Astrocyte (in vitro differentiated cells and primary cell): ENCODE measurements at regions not wholly inside any gene's neighbourhood (a gene's known extent, or its start where the extent isn't known, plus 50 kb on each side); places are given as distances from the start of the nearest gene placed in this dataset.

Experiments used
- DNase-seq: peaks from one replicate; pipeline ENCODE4 v3.0.0-alpha.2; 2010; ENCODE audit warnings: low read depth
- FAIRE-seq: peaks from 2 replicates; lab custom pipeline; 2011; peaks lifted over from hg19 to GRCh38; lab: Jason Lieb, UNC
- H2AFZ ChIP-seq: 2 replicates; pipeline ENCODE4 v1.6.0; 2012; ENCODE audit warnings: low read depth, low read length, inconsistent platforms
- H3K27ac ChIP-seq: 2 replicates; pipeline ENCODE4 v1.5.1; 2011; ENCODE audit warnings: low read depth, low read length, inconsistent platforms
- H3K27me3 ChIP-seq: 2 replicates; pipeline ENCODE4 v1.6.0; 2011; ENCODE audit warnings: low read length, inconsistent platforms; ENCODE audit not compliant: insufficient read depth
- H3K36me3 ChIP-seq: 2 replicates; pipeline ENCODE4 v1.5.1; 2011; ENCODE audit warnings: low read length, inconsistent platforms; ENCODE audit not compliant: insufficient read depth
- H3K4me1 ChIP-seq: 2 replicates; pipeline ENCODE4 v1.5.1; 2011; ENCODE audit warnings: low read length, inconsistent platforms; ENCODE audit not compliant: insufficient read depth
- H3K4me2 ChIP-seq: 2 replicates; pipeline ENCODE4 v1.6.0; 2012; ENCODE audit warnings: low read length, inconsistent platforms
- H3K4me3 ChIP-seq: 2 replicates; pipeline ENCODE4 v1.5.1; 2011; ENCODE audit warnings: low read depth, mild to moderate bottlenecking, low read length, inconsistent platforms; ENCODE audit not compliant: insufficient read depth
- H3K79me2 ChIP-seq: 2 replicates; pipeline ENCODE4 v1.6.0; 2012; ENCODE audit warnings: mild to moderate bottlenecking, low read length, inconsistent platforms; ENCODE audit not compliant: insufficient read depth
- H3K9ac ChIP-seq: 2 replicates; pipeline ENCODE4 v1.6.0; 2012; ENCODE audit warnings: mild to moderate bottlenecking, low read length, inconsistent platforms
- H3K9me3 ChIP-seq: 2 replicates; pipeline ENCODE4 v1.5.1; 2012; ENCODE audit warnings: low read depth, mild to moderate bottlenecking, low read length, inconsistent platforms; ENCODE audit not compliant: insufficient read depth
- H4K20me1 ChIP-seq: 2 replicates; pipeline ENCODE4 v1.6.0; 2012; ENCODE audit warnings: low read length, inconsistent platforms; ENCODE audit not compliant: insufficient read depth
- H3K27ac Mint-ChIP-seq: one replicate; pipeline ENCODE4 v1.8.0; 2021; ENCODE audit warnings: mild to moderate bottlenecking, mixed read lengths; ENCODE audit not compliant: unreplicated experiment
- H3K27me3 Mint-ChIP-seq: one replicate; pipeline ENCODE4 v1.8.0; 2021; ENCODE audit warnings: low read depth, mixed read lengths; ENCODE audit not compliant: unreplicated experiment
- H3K36me3 Mint-ChIP-seq: one replicate; pipeline ENCODE4 v1.8.0; 2021; ENCODE audit warnings: low read depth, mixed read lengths; ENCODE audit not compliant: unreplicated experiment
- H3K4me1 Mint-ChIP-seq: one replicate; pipeline ENCODE4 v1.8.0; 2021; ENCODE audit warnings: low read depth, mixed read lengths; ENCODE audit not compliant: unreplicated experiment
- H3K4me3 Mint-ChIP-seq: one replicate; pipeline ENCODE4 v1.8.0; 2021; ENCODE audit warnings: mild to moderate bottlenecking, moderate library complexity, mixed read lengths; ENCODE audit not compliant: unreplicated experiment
- H3K9me3 Mint-ChIP-seq: one replicate; pipeline ENCODE4 v1.8.0; 2021; ENCODE audit warnings: mild to moderate bottlenecking, mixed read lengths; ENCODE audit not compliant: unreplicated experiment
- CTCF ChIP-seq: IDR thresholded peaks from 2 replicates; pipeline ENCODE4 v1.5.1; 2011; ENCODE audit warnings: low read depth, mild to moderate bottlenecking, inconsistent platforms, low read length, moderate library complexity; ENCODE audit not compliant: insufficient read depth
- EZH2 ChIP-seq: IDR thresholded peaks from 2 replicates; pipeline ENCODE4 v1.6.1; 2012; ENCODE audit warnings: mild to moderate bottlenecking, low read length, inconsistent platforms; ENCODE audit not compliant: insufficient read depth

- H3K4me1 ChIP-seq = no peaks in the 10 kb centered on the region
- H3K4me2 ChIP-seq = no peak overlapping the region
- H3K9me3 ChIP-seq = no peaks in the 10 kb centered on the region
- H3K4me3 Mint-ChIP-seq = no peak overlapping the region
- H4K20me1 ChIP-seq = no peaks in the 10 kb centered on the region
- H3K27ac ChIP-seq = no peak overlapping the region
- H3K27ac Mint-ChIP-seq = no peak overlapping the region
- FAIRE-seq (no peak), DNase-seq (no peak)
- no peak for TF ChIP-seq CTCF
- TF ChIP-seq EZH2 = no peak
- no peaks in the 10 kb centered on the region for H3K79me2 ChIP-seq
- no peaks in the 10 kb centered on the region for H3K9me3 Mint-ChIP-seq
- H3K36me3 Mint-ChIP-seq = no peaks in the 10 kb centered on the region
- H3K27me3 ChIP-seq = peaks cover 2% of the 10 kb centered on the region
- H2AFZ ChIP-seq = no peak overlapping the region
- no peak overlapping the region for H3K4me3 ChIP-seq
- peaks cover 6% of the 10 kb centered on the region for H3K4me1 Mint-ChIP-seq
- H3K27me3 Mint-ChIP-seq = peaks cover 36% of the 10 kb centered on the region
- no peak overlapping the region for H3K9ac ChIP-seq
- H3K36me3 ChIP-seq = no peaks in the 10 kb centered on the region
Measured at GRCh38 chr15:97076011-97076410, 745.5 kb downstream of the NR2F2 start.

GRCh38 chr15:97077975-97078374 is 747.5 kb downstream of the NR2F2 start:
- Mint-ChIP-seq H3K4me3 (no peak overlapping the region), H3K9me3 (no peaks in the 10 kb centered on the region), H3K36me3 (no peaks in the 10 kb centered on the region), H3K4me1 (peaks cover 8% of the 10 kb centered on the region), H3K27me3 (peaks cover 47% of the 10 kb centered on the region), H3K27ac (no peak overlapping the region)
- H3K36me3 ChIP-seq = no peaks in the 10 kb centered on the region
- H3K4me1 ChIP-seq = no peaks in the 10 kb centered on the region
- no peak overlapping the region for H3K4me3 ChIP-seq
- no peaks in the 10 kb centered on the region for H3K79me2 ChIP-seq
- H3K4me2 ChIP-seq = no peak overlapping the region
- H3K9me3 ChIP-seq = no peaks in the 10 kb centered on the region
- no peak for DNase-seq
- H3K27ac ChIP-seq = no peak overlapping the region
- no peaks in the 10 kb centered on the region for H4K20me1 ChIP-seq
- TF ChIP-seq CTCF (no peak), EZH2 (no peak)
- peaks cover 5% of the 10 kb centered on the region for H3K27me3 ChIP-seq
- H2AFZ ChIP-seq = no peak overlapping the region
- no peak overlapping the region for H3K9ac ChIP-seq
- no peak for FAIRE-seq

- no peaks in the 10 kb centered on the region for H3K4me1 ChIP-seq
- no peak overlapping the region for H3K4me2 ChIP-seq
- peaks cover 5% of the 10 kb centered on the region for H3K27me3 ChIP-seq
- H3K9me3 ChIP-seq = no peaks in the 10 kb centered on the region
- no peak overlapping the region for H3K27ac ChIP-seq
- Mint-ChIP-seq H3K36me3 (no peaks in the 10 kb centered on the region), H3K27me3 (peaks cover 53% of the 10 kb centered on the region), H3K9me3 (no peaks in the 10 kb centered on the region), H3K4me3 (no peak overlapping the region), H3K27ac (no peak overlapping the region), H3K4me1 (peaks cover 8% of the 10 kb centered on the region)
- DNase-seq (no peak), FAIRE-seq (no peak)
- H3K9ac ChIP-seq = no peak overlapping the region
- no peaks in the 10 kb centered on the region for H4K20me1 ChIP-seq
- TF ChIP-seq CTCF = no peak
- TF ChIP-seq EZH2 = no peak
- H2AFZ ChIP-seq = no peak overlapping the region
- H3K79me2 ChIP-seq = no peaks in the 10 kb centered on the region
- no peaks in the 10 kb centered on the region for H3K36me3 ChIP-seq
- H3K4me3 ChIP-seq = no peak overlapping the region
Measured at GRCh38 chr15:97078591-97078990, 748.1 kb downstream of the NR2F2 start.
